ENCODE measurements at regions not wholly inside any gene's neighbourhood (a gene's known extent, or its start where the extent isn't known, plus 50 kb on each side); places are given as distances from the start of the nearest gene placed in this dataset.

- H3K4me1 ChIP-seq (ENCODE audit: control insufficient read depth, insufficient read depth, low read length), result no peaks in the 10 kb centered on the region
- H3K4me2 ChIP-seq (ENCODE audit: low read depth, low read length), result no peak overlapping the region
- no peak overlapping the region for H3K4ac ChIP-seq (ENCODE audit: low read depth, low read length)
- H2BK5ac ChIP-seq (ENCODE audit: low read depth, low read length, poor library complexity, severe bottlenecking), result no peak overlapping the region
- H4K20me1 ChIP-seq (ENCODE audit: insufficient read depth, low read length), result no peaks in the 10 kb centered on the region
- H3K27ac ChIP-seq (ENCODE audit: insufficient read depth, low read length), result no peak overlapping the region
- ChIA-PET CTCF (no interaction called here), POLR2A (ENCODE audit: unreplicated experiment) (no interaction called here)
- H2BK120ac ChIP-seq (ENCODE audit: low read depth, low read length), result no peak overlapping the region
- no peak overlapping the region for H3K56ac ChIP-seq (ENCODE audit: extremely low read depth, insufficient read depth, low read length)
- TF ChIP-seq, protein P1, sequence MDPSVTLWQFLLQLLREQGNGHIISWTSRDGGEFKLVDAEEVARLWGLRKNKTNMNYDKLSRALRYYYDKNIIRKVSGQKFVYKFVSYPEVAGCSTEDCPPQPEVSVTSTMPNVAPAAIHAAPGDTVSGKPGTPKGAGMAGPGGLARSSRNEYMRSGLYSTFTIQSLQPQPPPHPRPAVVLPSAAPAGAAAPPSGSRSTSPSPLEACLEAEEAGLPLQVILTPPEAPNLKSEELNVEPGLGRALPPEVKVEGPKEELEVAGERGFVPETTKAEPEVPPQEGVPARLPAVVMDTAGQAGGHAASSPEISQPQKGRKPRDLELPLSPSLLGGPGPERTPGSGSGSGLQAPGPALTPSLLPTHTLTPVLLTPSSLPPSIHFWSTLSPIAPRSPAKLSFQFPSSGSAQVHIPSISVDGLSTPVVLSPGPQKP (IDR thresholded peaks at IDR 0.05; ENCODE audit: borderline replicate concordance, low read depth, low read length), result no peak
- TF ChIP-seq CEBPB (IDR thresholded peaks at IDR 0.05; ENCODE audit: low read depth, low read length) (no peak), MXI1 (IDR thresholded peaks at IDR 0.05; ENCODE audit: borderline replicate concordance, low read depth, low read length) (no peak), RFX5 (IDR thresholded peaks at IDR 0.05; ENCODE audit: low read depth, low read length) (no peak), MAZ (IDR thresholded peaks at IDR 0.05; ENCODE audit: borderline replicate concordance, low read depth, low read length) (no peak), FOS (IDR thresholded peaks at IDR 0.05; ENCODE audit: low read depth, low read length) (no peak), RCOR1 (IDR thresholded peaks at IDR 0.05; ENCODE audit: insufficient replicate concordance, low read length) (no peak), MAFK (IDR thresholded peaks at IDR 0.05; ENCODE audit: low read depth, low read length) (no peak), RAD21 (IDR thresholded peaks at IDR 0.05; ENCODE audit: low read length) (no peak), BHLHE40 (IDR thresholded peaks at IDR 0.05; ENCODE audit: low read depth, low read length) (no peak), POLR2A (IDR thresholded peaks at IDR 0.05; ENCODE audit: low read depth, low read length) (no peak)
- no peak overlapping the region for H3K23ac ChIP-seq (ENCODE audit: low read depth, low read length)
- no peak overlapping the region for H2AK5ac ChIP-seq (ENCODE audit: low read depth, low read length)
- no peaks in the 10 kb centered on the region for H3K79me1 ChIP-seq (ENCODE audit: low read depth in 1 of 2, low read length in 2 of 2)
- in situ Hi-C loops (cut with MboI; ENCODE audit: low sequenced_read_pairs) (no loop called here), dilution Hi-C loops (cut with HindIII; ENCODE audit: low sequenced_read_pairs, unreplicated experiment) (no loop called here), intact Hi-C loops (cut with micrococcal nuclease) (no loop called here)
- H3K36me3 ChIP-seq (ENCODE audit: control insufficient read depth, insufficient read depth, low read length), result no peaks in the 10 kb centered on the region
- H2BK15ac ChIP-seq (ENCODE audit: low read depth, low read length), result no peak overlapping the region
- no TSS peak for BruUV-seq (replicated peaks)
- no peaks in the 10 kb centered on the region for H3K9me3 ChIP-seq (ENCODE audit: control insufficient read depth, insufficient read depth, low read length)
- H3K4me3 ChIP-seq (ENCODE audit: insufficient read depth, low read depth, low read length), result no peak overlapping the region
- no peak overlapping the region for H4K91ac ChIP-seq (ENCODE audit: insufficient read depth, low read depth, low read length)
- no peak overlapping the region for H4K5ac ChIP-seq (ENCODE audit: low read depth, low read length)
- H2BK20ac ChIP-seq (ENCODE audit: low read depth, low read length), result no peak overlapping the region
- no peak overlapping the region for H3K9ac ChIP-seq (ENCODE audit: low read depth, low read length)
- no CpG with 5 or more reads among the region's 1 CpG for WGBS, 2 experiments (ENCODE audit: extremely low coverage in 2 of 2, insufficient read length in 1 of 2)
- H4K8ac ChIP-seq (ENCODE audit: low read depth in 2 of 2, low read length in 2 of 2), result no peak overlapping the region
- no peak for ATAC-seq (ENCODE audit: low read depth)
- no peak overlapping the region for H2AFZ ChIP-seq (replicated peaks; ENCODE audit: low read length, poor library complexity)
- H3K27me3 ChIP-seq (ENCODE audit: control insufficient read depth, insufficient read depth, low read length), result no peaks in the 10 kb centered on the region; the same call in 1 of the 2 replicates
- no peak overlapping the region for H3K14ac ChIP-seq (replicated peaks; ENCODE audit: low read depth, low read length)
- no peak overlapping the region for H3K18ac ChIP-seq (ENCODE audit: low read depth, low read length)
- no peak overlapping the region for H2AK9ac ChIP-seq (replicated peaks; ENCODE audit: low read depth, low read length, poor library complexity)
- no peaks in the 10 kb centered on the region for H3K9me1 ChIP-seq (ENCODE audit: insufficient read depth, low read length)
- no peak for DNase-seq
These were observed 142.0 kb upstream of the CDH11 start for GRCh38 chr16:65263896-65264295.
